ENCODE measurements at regions not wholly inside any gene's neighbourhood (a gene's known extent, or its start where the extent isn't known, plus 50 kb on each side); places are given as distances from the start of the nearest gene placed in this dataset.

DNA sequence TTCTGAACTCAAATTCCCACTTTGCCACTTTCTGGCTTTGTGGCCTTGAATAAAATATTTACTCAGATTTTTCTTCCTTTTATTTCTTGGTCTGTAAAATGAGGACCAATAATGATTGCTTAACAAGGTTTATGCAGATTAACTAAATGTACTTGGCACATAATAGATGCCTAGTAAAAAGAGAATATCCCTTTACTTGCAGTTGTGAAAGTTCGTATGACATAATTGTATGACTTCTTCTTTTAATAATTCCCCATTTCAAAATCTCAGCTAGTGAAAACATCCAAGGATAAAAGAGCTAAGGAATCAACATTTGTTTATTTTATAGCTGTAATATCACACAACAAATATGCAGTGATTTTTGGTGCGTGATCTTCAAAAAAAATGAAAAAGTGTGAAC, 215.6 kb upstream of the ATP2B1 start:
- no peak for DNase-seq (ENCODE audit: low read depth)

DNA sequence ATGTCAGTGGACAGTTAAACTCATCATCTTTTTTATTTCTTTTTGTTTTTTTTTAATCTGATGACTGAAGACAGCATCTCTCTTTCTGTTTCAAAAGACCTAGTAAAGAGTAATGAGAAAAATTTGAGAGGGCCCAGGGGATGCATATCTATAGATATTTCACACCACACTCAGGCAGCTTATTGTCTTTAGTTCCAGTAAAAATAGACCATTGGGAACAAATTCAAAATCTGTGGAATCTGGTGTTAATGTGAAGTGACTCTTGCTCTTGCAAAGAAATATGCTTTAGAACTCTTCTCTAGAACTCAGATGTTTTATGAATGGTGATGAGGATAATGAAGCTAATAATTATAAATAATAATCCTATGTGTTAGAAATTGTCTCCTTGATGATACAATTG, 214.5 kb upstream of the ATP2B1 start:
- TF ChIP-seq, protein P1, sequence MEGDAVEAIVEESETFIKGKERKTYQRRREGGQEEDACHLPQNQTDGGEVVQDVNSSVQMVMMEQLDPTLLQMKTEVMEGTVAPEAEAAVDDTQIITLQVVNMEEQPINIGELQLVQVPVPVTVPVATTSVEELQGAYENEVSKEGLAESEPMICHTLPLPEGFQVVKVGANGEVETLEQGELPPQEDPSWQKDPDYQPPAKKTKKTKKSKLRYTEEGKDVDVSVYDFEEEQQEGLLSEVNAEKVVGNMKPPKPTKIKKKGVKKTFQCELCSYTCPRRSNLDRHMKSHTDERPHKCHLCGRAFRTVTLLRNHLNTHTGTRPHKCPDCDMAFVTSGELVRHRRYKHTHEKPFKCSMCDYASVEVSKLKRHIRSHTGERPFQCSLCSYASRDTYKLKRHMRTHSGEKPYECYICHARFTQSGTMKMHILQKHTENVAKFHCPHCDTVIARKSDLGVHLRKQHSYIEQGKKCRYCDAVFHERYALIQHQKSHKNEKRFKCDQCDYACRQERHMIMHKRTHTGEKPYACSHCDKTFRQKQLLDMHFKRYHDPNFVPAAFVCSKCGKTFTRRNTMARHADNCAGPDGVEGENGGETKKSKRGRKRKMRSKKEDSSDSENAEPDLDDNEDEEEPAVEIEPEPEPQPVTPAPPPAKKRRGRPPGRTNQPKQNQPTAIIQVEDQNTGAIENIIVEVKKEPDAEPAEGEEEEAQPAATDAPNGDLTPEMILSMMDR (IDR thresholded peaks at IDR 0.05; ENCODE audit: control insufficient read depth, extremely low read depth, insufficient read depth), result no peak
- H3K4me3 ChIP-seq (ENCODE audit: low read depth, low read length), result no peak overlapping the region
- DNase-seq (ENCODE audit: low read depth), result no peak

More for the DNA sequence above, 215.6 kb upstream of the ATP2B1 start:
- TF ChIP-seq, protein P1 (IDR thresholded peaks at IDR 0.05; ENCODE audit: control insufficient read depth, extremely low read depth, insufficient read depth), result no peak
- H3K4me3 ChIP-seq (ENCODE audit: low read depth, low read length), result no peak overlapping the region

DNA sequence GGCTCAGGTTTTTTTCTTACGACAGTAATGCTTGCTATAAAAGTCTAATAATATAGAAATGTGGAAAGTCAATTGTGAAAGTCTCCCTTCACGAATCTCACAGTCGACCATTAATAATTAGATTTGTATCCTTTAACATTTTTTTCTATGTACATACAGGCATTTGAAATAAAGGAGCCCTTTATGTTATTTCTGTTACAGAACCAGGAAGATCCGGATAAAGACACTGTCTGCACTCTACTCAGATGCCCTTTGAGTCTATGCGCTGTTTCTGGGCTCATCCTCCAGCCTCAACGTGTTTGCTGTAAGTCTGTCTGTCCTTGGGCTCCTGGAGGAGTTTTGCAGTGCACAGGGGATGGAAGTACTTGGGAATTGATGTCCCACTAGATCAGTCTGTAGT, 212.2 kb upstream of the ATP2B1 start:
- DNase-seq (ENCODE audit: low read depth), result no peak
- H3K4me3 ChIP-seq (ENCODE audit: low read depth, low read length), result no peak overlapping the region
- TF ChIP-seq, protein P1 (IDR thresholded peaks at IDR 0.05; ENCODE audit: control insufficient read depth, extremely low read depth, insufficient read depth), result no peak

DNA sequence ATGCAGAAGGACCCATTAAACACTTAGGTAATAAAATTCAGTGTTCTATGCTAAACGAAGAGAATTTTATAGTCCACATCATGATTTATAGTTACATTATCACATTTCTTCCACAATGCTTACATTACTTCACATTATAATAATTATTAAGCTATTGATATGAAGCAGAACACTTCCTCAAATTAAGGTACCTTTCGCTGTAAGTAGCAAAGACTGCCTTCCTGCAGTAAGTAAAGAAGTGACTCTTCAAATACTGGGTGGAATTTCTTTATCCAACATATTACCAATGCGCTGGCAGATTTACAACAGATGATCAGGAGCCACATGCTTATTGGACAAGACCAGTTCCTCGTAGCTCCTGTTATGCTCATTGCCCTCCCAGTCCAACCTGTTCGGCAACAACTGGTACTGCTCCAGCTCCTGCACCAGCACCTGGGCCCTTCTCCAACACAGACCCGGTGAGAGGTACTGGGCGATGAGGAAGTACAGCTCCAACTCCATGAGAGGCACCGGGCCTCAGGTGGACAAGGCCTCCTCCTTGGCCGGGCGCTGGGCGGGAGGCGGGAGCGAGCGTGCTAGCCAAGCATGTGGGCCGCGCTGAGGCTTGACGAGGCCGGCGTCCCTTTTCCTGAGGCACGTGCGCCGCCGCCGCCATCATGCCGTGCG, 210.7 kb upstream of the ATP2B1 start:
- peak; percentile 99 for DNase-seq (ENCODE audit: low read depth)
- H3K4me3 ChIP-seq (ENCODE audit: low read depth, low read length), result no peak overlapping the region; the same call in 1 of the 2 replicates
- TF ChIP-seq, protein P1 (IDR thresholded peaks at IDR 0.05; ENCODE audit: control insufficient read depth, extremely low read depth, insufficient read depth), result no peak

DNA sequence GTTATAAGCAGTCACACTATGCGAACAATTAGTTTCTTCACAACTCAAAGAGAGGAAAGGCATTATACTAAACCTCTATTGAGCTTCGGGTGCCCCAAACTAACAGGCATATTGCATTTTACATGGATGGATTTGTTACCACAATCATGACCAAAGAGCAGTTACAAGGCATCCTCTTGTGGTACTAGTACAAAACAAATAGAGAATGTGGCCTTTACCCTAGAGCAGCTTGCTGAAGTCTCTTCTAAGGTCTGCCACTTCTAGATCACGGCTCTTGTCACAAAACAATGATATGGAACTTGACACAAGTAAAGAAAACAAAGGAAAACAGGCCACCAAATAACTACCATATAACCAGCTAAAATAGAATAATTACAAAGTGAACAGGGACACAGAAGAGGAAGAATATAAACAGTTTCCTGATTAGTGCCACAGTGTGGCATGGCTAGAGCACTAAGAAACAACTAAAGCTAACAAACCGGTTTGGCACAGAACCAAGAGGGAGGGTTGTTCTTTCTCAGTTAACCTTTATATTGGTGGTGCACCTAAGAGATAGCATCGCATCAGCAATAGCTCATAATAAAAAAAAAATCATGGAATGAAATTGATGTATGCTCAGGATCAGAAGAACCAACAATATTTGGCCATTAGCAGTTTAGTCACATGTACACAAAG, 209.7 kb upstream of the ATP2B1 start:
- peak; percentile 93 for DNase-seq (ENCODE audit: low read depth)
- no peak overlapping the region for H3K4me3 ChIP-seq (ENCODE audit: low read depth, low read length)
- TF ChIP-seq, protein P1 (IDR thresholded peaks at IDR 0.05; ENCODE audit: control insufficient read depth, extremely low read depth, insufficient read depth), result no peak

DNA sequence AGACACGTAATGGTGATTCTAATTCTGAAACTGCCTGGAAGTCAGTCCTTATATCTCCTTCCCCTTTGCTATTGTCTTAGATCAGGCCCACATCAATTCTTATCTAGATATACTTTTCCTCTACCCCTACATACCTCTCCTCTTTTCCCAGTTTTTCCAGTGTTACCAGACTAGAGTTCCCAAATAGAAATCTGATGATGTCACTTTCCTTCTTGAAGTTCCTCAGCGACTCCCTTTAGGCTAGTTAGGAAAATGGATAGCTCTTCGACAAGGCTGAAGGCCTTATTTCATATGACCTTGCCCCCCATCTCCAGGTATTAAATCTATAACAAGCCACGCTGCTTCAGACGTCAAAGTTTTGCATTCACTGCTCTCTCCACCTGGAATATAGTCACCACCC, 201.1 kb upstream of the ATP2B1 start:
- TF ChIP-seq, protein P1 (IDR thresholded peaks at IDR 0.05; ENCODE audit: control insufficient read depth, extremely low read depth, insufficient read depth), result no peak
- no peak overlapping the region for H3K4me3 ChIP-seq (ENCODE audit: low read depth, low read length)
- DNase-seq (ENCODE audit: low read depth), result no peak

Measured in LNCaP clone FGC (cell line).